ENCODE measurements at regions not wholly inside any gene's neighbourhood (a gene's known extent, or its start where the extent isn't known, plus 50 kb on each side); places are given as distances from the start of the nearest gene placed in this dataset.

- Histone ChIP-seq H3K4me3 (no peak overlapping the region), H3K27ac (no peak overlapping the region), H3K4me1 (ENCODE audit: control insufficient read depth in 1 of 2, low read depth in 2 of 2) (no peaks in the 10 kb centered on the region), H3K27me3 (replicated peaks; ENCODE audit: insufficient read depth) (no peaks in the 10 kb centered on the region), H3K36me3 (no peaks in the 10 kb centered on the region), H3K9me3 (no peaks in the 10 kb centered on the region)
- ATAC-seq (ENCODE audit: insufficient number of reproducible peaks, low FRiP score, low read depth) (no peak), DNase-seq (ENCODE audit: low spot score) (no peak)
- no peak for TF ChIP-seq CTCF (IDR thresholded peaks at IDR 0.05)
These were observed 532.1 kb downstream of the SOX11 start for GRCh38 chr2:6224267-6224666.

GRCh38 chr2:6228251-6228650 lies 536.1 kb downstream of the SOX11 start:
- H3K4me1 ChIP-seq (ENCODE audit: control insufficient read depth in 1 of 2, low read depth in 2 of 2) = no peaks in the 10 kb centered on the region
- no peak for TF ChIP-seq CTCF (IDR thresholded peaks at IDR 0.05)
- no peaks in the 10 kb centered on the region for H3K27me3 ChIP-seq (replicated peaks; ENCODE audit: insufficient read depth)
- H3K4me3 ChIP-seq = no peak overlapping the region
- H3K9me3 ChIP-seq = no peaks in the 10 kb centered on the region
- no peak overlapping the region for H3K27ac ChIP-seq
- no peak for DNase-seq (ENCODE audit: low spot score)
- no peaks in the 10 kb centered on the region for H3K36me3 ChIP-seq
- no peak for ATAC-seq (ENCODE audit: insufficient number of reproducible peaks, low FRiP score, low read depth)

GRCh38 chr2:6231166-6231565 lies 539.0 kb downstream of the SOX11 start:
- no peak for TF ChIP-seq CTCF (IDR thresholded peaks at IDR 0.05)
- H3K36me3 ChIP-seq = no peaks in the 10 kb centered on the region
- H3K4me1 ChIP-seq (ENCODE audit: control insufficient read depth in 1 of 2, low read depth in 2 of 2) = no peaks in the 10 kb centered on the region
- no peaks in the 10 kb centered on the region for H3K27me3 ChIP-seq (replicated peaks; ENCODE audit: insufficient read depth)
- H3K4me3 ChIP-seq = no peak overlapping the region
- no peak overlapping the region for H3K27ac ChIP-seq
- ATAC-seq (ENCODE audit: insufficient number of reproducible peaks, low FRiP score, low read depth) (no peak), DNase-seq (ENCODE audit: low spot score) (no peak)
- no peaks in the 10 kb centered on the region for H3K9me3 ChIP-seq

- no peaks in the 10 kb centered on the region for H3K36me3 ChIP-seq
- no peaks in the 10 kb centered on the region for H3K27me3 ChIP-seq (replicated peaks; ENCODE audit: insufficient read depth)
- H3K4me1 ChIP-seq (ENCODE audit: control insufficient read depth in 1 of 2, low read depth in 2 of 2) = no peaks in the 10 kb centered on the region
- TF ChIP-seq CTCF (IDR thresholded peaks at IDR 0.05) = no peak
- no peak overlapping the region for H3K27ac ChIP-seq
- no peak for DNase-seq (ENCODE audit: low spot score)
- H3K4me3 ChIP-seq = no peak overlapping the region
- ATAC-seq (ENCODE audit: insufficient number of reproducible peaks, low FRiP score, low read depth) = no peak
- no peaks in the 10 kb centered on the region for H3K9me3 ChIP-seq
These were observed 541.8 kb downstream of the SOX11 start for GRCh38 chr2:6233993-6234392.

- Histone ChIP-seq H3K36me3 (no peaks in the 10 kb centered on the region), H3K4me1 (ENCODE audit: control insufficient read depth in 1 of 2, low read depth in 2 of 2) (no peaks in the 10 kb centered on the region), H3K27me3 (replicated peaks; ENCODE audit: insufficient read depth) (no peaks in the 10 kb centered on the region), H3K4me3 (no peak overlapping the region), H3K27ac (no peak overlapping the region), H3K9me3 (no peaks in the 10 kb centered on the region)
- ATAC-seq (ENCODE audit: insufficient number of reproducible peaks, low FRiP score, low read depth) = no peak
- no peak for TF ChIP-seq CTCF (IDR thresholded peaks at IDR 0.05)
- DNase-seq (ENCODE audit: low spot score) = no peak
These were observed 542.5 kb downstream of the SOX11 start for GRCh38 chr2:6234702-6235101.
